ENCODE measurements at regions not wholly inside any gene's neighbourhood (a gene's known extent, or its start where the extent isn't known, plus 50 kb on each side); places are given as distances from the start of the nearest gene placed in this dataset.

DNA sequence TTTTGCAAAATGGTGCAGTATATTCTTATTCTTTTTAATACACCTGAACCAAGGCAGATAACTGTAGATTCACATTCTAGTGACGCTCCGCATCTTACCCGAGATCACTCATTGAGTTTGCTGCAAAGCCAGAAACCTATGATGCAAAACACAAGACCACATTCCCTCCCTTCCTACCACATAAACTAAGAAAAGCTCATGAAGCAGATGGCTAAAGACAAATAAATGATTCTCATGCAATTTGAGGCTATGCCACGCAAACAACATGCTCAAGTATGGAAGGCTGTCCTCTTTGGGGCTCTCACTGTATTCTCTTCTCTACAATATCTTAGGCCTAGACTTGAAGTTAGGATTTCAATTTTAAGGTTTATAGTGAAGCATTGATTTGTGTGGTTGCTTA is 95.0 kb upstream of the BMPER start:
- no peak for TF ChIP-seq REST (IDR thresholded peaks at IDR 0.05; ENCODE audit: insufficient read depth in 1 of 2, low read depth in 2 of 2, low read length in 2 of 2)
- no peak for TF ChIP-seq TAF1 (IDR thresholded peaks at IDR 0.05; ENCODE audit: borderline replicate concordance, insufficient read depth, low read length)
- TF ChIP-seq POLR2AphosphoS5 (IDR thresholded peaks at IDR 0.05; ENCODE audit: low read depth, low read length) = no peak
- TF ChIP-seq SIN3A (IDR thresholded peaks at IDR 0.05; ENCODE audit: borderline replicate concordance, insufficient read depth, low read length) = no peak
- TF ChIP-seq FOXP2 (optimal IDR thresholded peaks at IDR 0.05; ENCODE audit: borderline replicate concordance, extremely low read depth, extremely low read length, insufficient read depth) = no peak

DNA sequence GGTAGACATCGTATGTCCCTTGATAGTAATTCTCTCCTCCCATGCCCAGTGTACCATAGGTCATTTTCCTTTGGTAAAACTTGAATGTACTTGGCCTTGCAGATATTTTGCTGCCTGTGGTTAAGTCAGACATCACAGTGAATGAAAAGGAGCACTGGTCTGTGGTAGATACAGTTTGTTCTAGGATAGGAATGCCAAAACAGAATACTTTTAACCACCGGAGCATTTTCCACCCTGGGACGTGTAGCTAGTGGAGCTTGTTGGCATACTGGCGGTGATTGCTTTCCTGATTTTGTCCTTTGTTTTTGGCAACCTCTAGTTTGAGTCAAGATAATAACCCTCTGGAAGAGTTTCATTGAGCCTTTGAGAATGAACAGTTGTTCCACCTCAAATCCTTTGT is 92.0 kb upstream of the BMPER start:
- TF ChIP-seq TAF1 (IDR thresholded peaks at IDR 0.05; ENCODE audit: borderline replicate concordance, insufficient read depth, low read length) (no peak), SIN3A (IDR thresholded peaks at IDR 0.05; ENCODE audit: borderline replicate concordance, insufficient read depth, low read length) (no peak), FOXP2 (optimal IDR thresholded peaks at IDR 0.05; ENCODE audit: borderline replicate concordance, extremely low read depth, extremely low read length, insufficient read depth) (no peak), REST (IDR thresholded peaks at IDR 0.05; ENCODE audit: insufficient read depth in 1 of 2, low read depth in 2 of 2, low read length in 2 of 2) (no peak), POLR2AphosphoS5 (IDR thresholded peaks at IDR 0.05; ENCODE audit: low read depth, low read length) (no peak)

- TF ChIP-seq SIN3A (IDR thresholded peaks at IDR 0.05; ENCODE audit: borderline replicate concordance, insufficient read depth, low read length) (no peak), POLR2AphosphoS5 (IDR thresholded peaks at IDR 0.05; ENCODE audit: low read depth, low read length) (no peak), FOXP2 (optimal IDR thresholded peaks at IDR 0.05; ENCODE audit: borderline replicate concordance, extremely low read depth, extremely low read length, insufficient read depth) (no peak), REST (IDR thresholded peaks at IDR 0.05; ENCODE audit: insufficient read depth in 1 of 2, low read depth in 2 of 2, low read length in 2 of 2) (no peak), TAF1 (IDR thresholded peaks at IDR 0.05; ENCODE audit: borderline replicate concordance, insufficient read depth, low read length) (no peak)
These were observed 90.9 kb upstream of the BMPER start for GRCh38 chr7:33814400-33814799.

DNA sequence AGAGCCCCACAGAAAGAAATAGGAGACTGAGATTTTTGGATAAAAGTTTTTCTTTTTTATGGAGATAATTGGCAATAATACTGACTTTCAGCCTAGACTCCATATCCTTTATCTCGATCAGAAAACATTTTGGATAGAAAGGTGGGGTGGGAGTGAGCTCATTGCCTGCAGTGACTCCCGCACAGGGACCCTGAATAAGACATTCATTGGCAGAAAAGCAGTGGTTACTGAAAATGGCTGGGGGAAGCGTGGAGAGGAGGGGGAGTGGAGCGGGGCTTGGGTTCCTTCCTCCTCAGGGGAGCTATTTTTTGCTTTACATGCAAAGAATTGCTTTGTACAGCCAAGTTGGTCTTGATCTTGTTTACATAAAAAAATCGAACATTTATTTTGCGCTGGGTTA is 90.4 kb upstream of the BMPER start:
- TF ChIP-seq SIN3A (IDR thresholded peaks at IDR 0.05; ENCODE audit: borderline replicate concordance, insufficient read depth, low read length) (no peak), POLR2AphosphoS5 (IDR thresholded peaks at IDR 0.05; ENCODE audit: low read depth, low read length) (no peak), FOXP2 (optimal IDR thresholded peaks at IDR 0.05; ENCODE audit: borderline replicate concordance, extremely low read depth, extremely low read length, insufficient read depth) (no peak), TAF1 (IDR thresholded peaks at IDR 0.05; ENCODE audit: borderline replicate concordance, insufficient read depth, low read length) (no peak), REST (IDR thresholded peaks at IDR 0.05; ENCODE audit: insufficient read depth in 1 of 2, low read depth in 2 of 2, low read length in 2 of 2) (no peak)

DNA sequence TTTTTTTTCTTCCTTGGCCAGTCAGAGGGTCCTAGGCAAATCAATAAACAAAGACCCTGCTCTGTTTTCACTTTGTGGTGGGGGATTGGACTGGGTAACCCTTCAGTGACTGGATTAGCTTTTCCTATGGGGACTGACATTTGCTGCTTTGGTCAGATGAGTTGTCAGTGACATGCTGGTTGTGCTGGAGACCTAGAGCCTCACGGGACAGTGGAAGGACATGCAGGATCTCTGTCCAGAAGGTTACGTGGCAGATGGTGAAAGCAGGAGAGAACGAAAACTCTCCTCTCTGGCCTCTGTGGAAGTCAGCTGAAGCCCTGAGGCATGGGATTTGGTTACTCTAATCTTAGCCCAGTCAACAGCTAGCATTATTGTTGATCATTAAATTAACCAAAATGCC is 90.0 kb upstream of the BMPER start:
- no peak for TF ChIP-seq POLR2AphosphoS5 (IDR thresholded peaks at IDR 0.05; ENCODE audit: low read depth, low read length)
- TF ChIP-seq FOXP2 (optimal IDR thresholded peaks at IDR 0.05; ENCODE audit: borderline replicate concordance, extremely low read depth, extremely low read length, insufficient read depth) = no peak
- TF ChIP-seq REST (IDR thresholded peaks at IDR 0.05; ENCODE audit: insufficient read depth in 1 of 2, low read depth in 2 of 2, low read length in 2 of 2) = no peak
- no peak for TF ChIP-seq TAF1 (IDR thresholded peaks at IDR 0.05; ENCODE audit: borderline replicate concordance, insufficient read depth, low read length)
- no peak for TF ChIP-seq SIN3A (IDR thresholded peaks at IDR 0.05; ENCODE audit: borderline replicate concordance, insufficient read depth, low read length)

Measured in PFSK-1 (cell line).